HG02678 (cell line): ENCODE measurements at regions not wholly inside any gene's neighbourhood (a gene's known extent, or its start where the extent isn't known, plus 50 kb on each side); places are given as distances from the start of the nearest gene placed in this dataset.
"Not testable (repeated sequence)": the region's sequence is repeated elsewhere in the genome, so short reads cannot be mapped to it uniquely, and the experiment has no call there.

ENCODE experiments used
- ATAC-seq: cut with Tn5 transposase; IDR thresholded peaks from one replicate; pipeline ENCODE4 v1.9.1; 2021; ENCODE audit warnings: mild to moderate bottlenecking, moderate library complexity; ENCODE audit not compliant: unreplicated experiment

DNA sequence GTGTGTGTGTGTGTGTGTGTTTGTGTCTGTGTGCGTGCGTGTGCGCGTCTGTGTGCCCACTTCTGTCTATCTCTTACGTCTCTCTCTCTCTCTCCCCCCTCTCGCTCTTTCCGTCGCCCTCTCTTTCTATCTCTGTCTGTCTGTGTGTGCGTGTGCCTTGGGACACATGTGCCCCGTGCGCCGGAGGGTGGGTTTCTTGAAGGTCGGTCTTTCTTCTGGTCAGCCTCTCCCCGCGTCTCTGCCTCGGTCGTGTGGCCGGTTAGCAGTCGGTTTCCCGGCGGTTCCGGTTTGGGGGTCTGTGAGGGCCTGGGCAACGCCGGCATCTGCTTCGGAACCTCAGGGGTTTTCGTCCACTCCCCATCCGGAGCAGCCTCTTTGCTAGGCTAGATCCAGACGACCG lies 1423.6 kb upstream of the PCDH10 start:
- not testable (repeated sequence) for ATAC-seq

DNA sequence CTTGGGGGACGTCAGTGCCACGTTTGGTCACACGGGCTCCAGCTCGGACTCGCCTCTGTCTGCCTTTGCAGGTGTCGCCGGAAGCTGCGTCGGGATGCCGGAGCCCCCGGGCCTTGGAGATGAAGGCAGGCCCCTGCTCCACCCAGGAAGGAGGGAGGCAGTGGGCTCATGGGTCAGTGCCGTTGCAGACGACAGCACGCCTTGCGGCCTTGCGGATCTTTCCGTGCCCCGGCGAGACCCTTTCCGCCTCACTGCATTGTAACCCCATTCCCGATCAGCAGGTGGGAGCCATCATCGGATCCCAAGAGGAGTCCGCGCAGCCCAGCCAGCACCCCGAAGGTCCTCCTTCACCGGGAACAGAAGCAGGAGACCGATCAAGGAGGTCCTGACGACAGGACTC lies 1422.2 kb upstream of the PCDH10 start:
- ATAC-seq = not testable (repeated sequence)

DNA sequence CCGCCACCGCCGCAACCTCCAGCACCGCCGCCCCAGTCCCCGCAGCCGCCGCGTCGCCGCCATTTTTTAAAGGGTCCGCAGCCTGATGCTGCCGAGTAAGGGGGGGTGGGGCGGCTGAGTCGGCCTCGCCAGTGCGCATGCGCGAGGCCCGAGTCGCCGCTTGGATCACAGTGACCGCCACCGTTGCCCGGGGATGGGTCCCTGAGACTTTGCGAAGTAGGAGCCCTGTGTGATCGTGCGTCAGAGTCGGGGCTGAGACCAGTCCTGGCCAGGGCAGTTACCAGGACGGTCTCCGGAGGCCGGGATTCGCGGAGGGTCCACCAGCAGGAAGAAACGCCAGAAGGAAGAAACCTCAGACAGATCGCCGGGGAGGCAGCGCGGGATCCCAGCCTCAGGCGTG lies 1421.7 kb upstream of the PCDH10 start:
- not testable (repeated sequence) for ATAC-seq

DNA sequence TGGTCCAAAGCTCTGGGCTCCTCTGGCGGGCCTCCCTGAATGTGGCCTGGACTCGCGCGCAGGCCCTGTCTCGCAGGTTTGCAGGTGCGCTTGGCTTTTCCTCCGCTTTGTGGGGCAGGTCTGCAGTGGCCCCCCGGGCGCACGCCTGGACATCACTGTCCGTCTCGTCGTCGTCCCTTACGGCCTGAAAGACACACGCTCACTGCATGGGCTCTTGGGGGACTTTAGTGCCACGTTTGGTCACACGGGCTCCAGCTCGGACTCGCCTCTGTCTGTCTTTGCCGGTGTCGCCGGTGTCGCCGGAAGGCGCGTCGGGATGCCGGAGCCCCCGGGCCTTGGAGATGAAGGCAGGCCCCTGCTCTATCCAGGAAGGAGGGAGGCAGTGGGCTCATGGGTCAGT lies 1419.9 kb upstream of the PCDH10 start:
- ATAC-seq = not testable (repeated sequence)

DNA sequence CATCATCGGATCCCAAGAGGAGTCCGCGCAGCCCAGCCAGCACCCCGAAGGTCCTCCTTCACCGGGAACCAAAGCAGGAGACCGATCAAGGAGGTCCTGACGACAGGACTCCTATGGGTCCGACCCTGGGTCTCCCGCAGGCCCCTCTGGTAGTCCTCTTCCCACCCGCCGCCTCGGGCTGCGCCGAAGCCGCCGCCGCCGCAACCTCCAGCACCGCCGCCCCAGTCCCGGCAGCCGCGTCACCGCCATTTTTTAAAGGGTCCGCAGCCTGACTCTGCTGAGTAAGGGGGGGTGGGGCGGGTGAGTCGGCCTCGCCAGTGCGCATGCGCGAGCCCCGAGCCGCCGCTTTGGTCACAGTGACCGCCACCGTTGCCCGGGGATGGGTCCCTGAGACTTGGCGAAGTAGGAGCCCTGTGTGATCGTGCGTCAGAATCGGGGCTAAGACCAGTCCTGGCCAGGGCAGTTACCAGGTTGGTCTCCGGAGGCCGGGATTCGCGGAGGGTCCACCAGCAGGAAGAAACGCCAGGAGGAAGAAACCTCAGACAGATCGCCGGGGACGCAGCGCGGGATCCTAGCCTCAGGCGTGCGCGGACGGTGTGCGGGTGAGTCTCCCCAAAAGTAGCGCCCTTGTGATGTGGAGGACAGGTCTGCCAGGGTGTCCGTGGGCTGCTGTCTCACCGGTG lies 1419.2 kb upstream of the PCDH10 start:
- ATAC-seq = not testable (repeated sequence)

DNA sequence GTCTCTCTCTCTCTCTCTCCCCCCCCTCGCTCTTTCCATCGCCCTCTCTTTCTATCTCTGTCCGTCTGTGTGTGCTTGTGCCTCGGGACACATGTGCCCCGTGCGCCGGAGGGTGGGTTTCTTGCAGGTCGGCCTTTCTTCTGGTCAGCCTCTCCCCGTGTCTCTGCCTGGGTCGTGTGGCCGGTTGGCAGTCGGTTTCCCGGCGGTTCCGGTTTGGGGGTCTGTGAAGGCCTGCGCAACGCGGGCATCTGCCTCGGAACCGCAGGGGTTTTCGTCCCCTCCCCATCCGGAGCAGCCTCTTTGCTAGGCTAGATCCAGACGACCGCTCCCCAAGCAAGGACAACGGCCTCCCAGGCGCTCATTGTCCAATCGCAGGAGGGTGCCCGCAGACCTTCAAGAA lies 1418.5 kb upstream of the PCDH10 start:
- ATAC-seq = not testable (repeated sequence)

DNA sequence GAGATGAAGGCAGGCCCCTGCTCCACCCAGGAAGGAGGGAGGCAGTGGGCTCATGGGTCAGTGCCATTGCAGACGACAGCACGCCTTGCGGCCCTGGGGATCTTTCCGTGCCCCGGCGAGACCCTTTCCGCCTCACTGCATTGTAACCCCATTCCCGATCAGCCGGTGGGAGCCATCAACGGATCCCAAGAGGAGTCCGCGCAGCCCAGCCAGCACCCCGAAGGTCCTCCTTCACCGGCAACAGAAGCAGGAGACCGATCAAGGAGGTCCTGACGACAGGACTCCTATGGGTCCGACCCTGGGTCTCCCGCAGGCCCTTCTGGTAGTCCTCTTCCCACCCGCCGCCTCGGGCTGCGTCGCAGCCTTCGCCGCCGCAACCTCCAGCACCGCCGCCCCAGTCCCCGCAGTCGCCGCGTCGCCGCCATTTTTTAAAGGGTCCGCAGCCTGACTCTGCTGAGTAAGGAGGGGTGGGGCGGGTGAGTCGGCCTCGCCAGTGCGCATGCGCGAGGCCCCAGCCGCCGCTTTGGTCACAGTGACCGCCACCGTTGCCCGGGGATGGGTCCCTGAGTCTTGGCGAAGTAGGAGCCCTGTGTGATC lies 1417.0 kb upstream of the PCDH10 start:
- ATAC-seq = not testable (repeated sequence)

DNA sequence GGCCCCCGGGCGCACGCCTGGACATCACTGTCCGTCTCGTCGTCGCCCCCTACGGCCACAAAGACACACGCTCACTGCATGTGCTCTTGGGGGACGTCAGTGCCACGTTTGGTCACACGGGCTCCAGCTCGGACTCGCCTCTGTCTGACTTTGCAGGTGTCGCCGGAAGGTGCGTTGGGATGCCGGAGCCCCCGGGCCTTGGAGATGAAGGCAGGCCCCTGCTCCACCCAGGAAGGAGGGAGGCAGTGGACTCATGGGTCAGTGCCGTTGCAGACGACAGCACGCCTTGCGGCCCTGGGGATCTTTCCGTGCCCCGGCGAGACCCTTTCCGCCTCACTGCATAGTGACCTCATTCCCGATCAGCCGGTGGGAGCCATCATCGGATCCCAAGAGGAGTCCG lies 1414.8 kb upstream of the PCDH10 start:
- not testable (repeated sequence) for ATAC-seq

DNA sequence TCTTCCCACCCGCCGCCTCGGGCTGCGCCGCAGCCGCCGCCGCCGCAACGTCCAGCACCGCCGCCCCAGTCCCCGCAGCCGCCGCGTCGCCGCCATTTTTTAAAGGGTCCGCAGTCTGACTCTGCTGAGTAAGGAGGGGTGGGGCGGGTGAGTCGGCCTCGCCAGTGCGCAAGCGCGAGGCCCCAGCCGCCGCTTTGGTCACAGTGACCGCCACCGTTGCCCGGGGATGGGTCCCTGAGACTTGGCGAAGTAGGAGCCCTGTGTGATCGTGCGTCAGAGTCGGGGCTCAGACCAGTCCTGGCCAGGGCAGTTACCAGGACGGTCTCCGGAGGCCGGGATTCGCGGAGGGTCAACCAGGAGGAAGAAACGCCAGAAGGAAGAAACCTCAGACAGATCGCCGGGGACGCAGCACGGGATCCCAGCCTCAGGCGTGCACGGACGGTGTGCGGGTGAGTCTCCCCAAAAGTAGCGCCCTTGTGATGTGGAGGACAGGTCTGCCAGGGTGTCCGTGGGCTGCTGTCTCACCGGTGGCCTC lies 1414.2 kb upstream of the PCDH10 start:
- not testable (repeated sequence) for ATAC-seq

DNA sequence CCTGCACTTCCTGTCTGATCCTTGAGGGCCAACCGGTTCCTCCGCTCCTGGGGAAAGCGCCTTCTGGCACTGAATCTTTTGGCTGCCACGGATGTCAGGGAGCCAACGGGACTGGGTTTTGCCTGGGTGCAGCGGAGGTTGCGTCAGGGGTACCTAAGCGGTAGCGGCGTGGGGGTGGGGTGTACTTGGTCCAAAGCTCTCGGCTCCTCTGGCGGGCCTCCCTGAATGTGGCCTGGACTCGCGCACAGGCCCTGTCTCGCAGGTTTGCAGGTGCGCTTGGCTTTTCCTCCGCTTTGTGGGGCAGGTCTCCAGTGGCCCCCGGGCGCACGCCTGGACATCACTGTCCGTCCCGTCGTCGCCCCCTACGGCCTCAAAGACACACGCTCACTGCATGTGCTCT lies 1410.1 kb upstream of the PCDH10 start:
- not testable (repeated sequence) for ATAC-seq

DNA sequence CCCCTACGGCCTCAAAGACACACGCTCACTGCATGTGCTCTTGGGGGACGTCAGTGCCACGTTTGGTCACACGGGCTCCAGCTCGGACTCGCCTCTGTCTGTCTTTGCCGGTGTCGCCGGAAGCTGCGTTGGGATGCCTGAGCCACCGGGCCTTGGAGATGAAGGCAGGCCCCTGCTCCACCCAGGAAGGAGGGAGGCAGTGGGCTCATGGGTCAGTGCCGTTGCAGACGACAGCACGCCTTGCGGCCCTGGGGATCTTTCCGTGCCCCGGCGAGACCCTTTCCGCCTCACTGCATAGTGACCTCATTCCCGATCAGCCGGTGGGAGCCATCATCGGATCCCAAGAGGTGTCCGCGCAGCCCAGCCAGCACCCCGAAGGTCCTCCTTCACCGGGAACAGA lies 1407.3 kb upstream of the PCDH10 start:
- not testable (repeated sequence) for ATAC-seq

DNA sequence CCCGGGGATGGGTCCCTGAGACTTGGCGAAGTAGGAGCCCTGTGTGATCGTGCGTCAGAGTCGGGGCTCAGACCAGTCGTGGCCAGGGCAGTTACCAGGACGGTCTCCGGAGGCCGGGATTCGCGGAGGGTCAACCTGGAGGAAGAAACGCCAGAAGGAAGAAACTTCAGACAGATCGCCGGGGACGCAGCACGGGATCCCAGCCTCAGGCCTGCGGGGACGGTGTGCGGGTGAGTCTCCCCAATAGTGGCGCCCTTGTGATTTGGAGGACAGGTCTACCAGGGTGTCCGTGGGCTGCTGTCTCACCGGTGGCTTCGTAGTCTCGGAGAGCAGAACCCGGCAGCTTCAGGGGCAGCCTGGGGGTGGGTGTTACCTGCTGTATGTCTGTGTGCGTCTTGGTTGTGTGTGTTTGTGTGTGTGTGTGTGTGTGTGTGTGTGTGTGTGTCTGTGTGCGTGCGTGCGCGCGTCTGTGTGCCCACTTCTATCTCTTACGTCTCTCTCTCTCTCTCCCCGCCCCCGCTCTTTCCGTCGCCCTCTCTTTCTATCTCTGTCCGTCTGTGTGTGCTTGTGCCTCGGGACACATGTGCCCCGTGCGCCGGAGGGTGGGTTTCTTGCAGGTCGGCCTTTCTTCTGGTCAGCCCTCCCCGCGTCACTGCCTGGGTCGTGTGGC lies 1406.4 kb upstream of the PCDH10 start:
- not testable (repeated sequence) for ATAC-seq

DNA sequence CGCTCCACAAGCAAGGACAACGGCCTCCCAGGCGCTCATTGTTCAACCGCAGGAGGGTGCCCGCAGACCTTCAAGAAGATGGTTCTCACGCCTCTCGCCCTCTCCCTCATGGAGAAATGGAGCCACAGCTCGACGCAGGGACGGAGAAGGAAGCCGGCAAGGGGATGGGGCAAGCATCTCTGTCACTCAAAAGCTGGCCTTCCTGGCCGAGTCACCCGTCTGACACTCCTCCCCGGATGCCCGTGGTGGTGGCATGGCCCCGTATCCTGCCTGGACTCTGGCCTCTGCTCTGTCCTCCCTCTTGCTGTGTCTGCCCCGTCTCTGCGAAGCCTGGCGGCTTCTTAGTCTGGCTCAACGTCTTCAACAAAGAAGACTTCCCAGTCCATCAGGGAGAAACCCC lies 1405.7 kb upstream of the PCDH10 start:
- not testable (repeated sequence) for ATAC-seq

DNA sequence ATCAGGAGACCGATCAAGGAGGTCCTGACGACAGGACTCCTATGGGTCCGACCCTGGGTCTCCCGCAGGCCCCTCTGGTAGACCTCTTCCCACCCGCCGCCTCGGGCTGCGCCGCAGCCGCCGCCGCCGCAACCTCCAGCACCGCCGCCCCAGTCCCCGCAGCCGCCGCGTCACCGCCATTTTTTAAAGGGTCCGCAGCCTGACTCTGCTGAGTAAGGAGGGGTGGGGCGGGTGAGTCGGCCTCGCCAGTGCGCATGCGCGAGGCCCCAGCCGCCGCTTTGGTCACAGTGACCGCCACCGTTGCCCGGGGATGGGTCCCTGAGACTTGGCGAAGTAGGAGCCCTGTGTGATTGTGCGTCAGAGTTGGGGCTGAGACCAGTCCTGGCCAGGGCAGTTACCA lies 1401.9 kb upstream of the PCDH10 start:
- ATAC-seq = not testable (repeated sequence)

DNA sequence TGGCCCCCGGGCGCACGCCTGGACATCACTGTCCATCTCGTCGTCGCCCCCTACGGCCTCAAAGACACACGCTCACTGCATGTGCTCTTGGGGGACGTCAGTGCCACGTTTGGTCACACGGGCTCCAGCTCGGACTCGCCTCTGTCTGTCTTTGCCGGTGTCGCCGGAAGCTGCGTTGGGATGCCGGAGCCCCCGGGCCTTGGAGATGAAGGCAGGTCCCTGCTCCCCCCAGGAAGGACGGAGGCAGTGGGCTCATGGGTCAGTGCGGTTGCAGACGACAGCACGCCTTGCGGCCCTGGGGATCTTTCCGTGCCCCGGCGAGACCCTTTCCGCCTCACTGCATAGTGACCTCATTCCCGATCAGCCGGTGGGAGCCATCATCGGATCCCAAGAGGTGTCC lies 1399.9 kb upstream of the PCDH10 start:
- not testable (repeated sequence) for ATAC-seq

DNA sequence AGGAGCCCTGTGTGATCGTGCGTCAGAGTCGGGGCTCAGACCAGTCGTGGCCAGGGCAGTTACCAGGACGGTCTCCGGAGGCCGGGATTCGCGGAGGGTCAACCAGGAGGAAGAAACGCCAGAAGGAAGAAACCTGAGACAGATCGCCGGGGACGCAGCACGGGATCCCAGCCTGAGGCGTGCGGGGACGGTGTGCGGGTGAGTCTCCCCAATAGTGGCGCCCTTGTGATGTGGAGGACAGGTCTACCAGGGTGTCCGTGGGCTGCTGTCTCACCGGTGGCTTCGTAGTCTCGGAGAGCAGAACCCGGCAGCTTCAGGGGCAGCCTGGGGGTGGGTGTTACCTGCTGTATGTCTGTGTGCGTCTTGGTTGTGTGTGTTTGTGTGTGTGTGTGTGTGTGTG lies 1399.1 kb upstream of the PCDH10 start:
- not testable (repeated sequence) for ATAC-seq

DNA sequence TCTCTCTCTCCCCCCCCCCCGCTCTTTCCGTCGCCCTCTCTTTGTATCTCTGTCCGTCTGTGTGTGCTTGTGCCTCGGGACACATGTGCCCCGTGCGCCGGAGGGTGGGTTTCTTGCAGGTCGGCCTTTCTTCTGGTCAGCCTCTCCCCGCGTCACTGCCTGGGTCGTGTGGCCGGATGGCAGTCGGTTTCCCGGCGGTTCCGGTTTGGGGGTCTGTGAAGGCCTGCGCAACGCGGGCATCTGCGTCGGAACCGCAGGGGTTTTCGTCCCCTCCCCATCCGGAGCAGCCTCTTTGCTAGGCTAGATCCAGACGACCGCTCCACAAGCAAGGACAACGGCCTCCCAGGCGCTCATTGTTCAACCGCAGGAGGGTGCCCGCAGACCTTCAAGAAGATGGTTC lies 1398.6 kb upstream of the PCDH10 start:
- ATAC-seq = not testable (repeated sequence)

DNA sequence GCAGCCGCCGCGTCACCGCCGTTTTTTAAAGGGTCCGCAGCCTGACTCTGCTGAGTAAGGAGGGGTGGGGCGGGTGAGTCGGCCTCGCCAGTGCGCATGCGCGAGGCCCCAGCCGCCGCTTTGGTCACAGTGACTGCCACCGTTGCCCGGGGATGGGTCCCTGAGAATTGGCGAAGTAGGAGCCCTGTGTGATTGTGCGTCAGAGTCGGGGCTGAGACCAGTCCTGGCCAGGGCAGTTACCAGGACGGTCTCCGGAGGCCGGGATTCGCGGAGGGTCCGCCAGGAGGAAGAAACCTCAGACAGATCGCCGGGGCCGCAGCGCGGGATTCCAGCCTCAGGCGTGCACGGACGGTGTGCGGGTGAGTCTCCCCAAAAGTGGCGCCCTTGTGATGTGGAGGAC lies 1386.9 kb upstream of the PCDH10 start:
- not testable (repeated sequence) for ATAC-seq

DNA sequence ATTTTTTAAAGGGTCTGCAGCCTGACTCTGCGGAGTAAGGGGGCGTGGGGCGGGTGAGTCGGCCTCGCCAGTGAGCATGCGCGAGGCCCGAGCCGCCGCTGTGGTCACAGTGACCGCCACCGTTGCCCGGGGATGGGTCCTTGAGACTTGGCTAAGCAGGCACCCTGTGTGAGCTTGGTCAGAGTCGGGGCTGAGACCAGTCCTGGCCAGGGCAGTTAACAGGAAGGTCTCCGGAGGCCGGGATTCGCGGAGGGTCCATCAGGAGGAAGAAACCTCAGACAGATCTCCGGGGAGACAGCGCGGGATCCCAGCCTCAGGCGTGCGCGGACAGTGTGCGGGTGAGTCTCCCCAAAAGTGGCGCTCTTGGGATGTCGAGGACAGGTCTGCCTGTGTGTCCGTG lies 1384.4 kb upstream of the PCDH10 start:
- ATAC-seq = no peak

DNA sequence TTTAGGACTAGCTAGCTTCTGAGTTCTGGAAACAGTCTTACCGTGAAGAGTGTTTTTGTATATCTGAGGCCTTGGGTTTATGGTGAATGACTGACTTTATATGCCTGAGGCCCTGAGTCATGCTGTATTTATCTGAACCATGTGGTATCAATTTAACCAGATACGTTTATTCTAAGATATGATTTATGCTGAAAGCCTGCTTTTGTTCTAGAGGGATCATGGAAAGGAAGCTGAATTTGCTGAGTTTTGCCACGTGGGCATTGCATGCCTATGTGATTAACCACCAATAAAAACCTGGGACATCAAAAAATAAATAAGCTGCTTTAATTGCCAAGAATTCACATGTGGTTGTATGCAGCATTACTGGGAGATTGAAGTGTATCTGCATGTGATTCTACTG lies 1374.7 kb upstream of the PCDH10 start:
- ATAC-seq = not testable (repeated sequence)

DNA sequence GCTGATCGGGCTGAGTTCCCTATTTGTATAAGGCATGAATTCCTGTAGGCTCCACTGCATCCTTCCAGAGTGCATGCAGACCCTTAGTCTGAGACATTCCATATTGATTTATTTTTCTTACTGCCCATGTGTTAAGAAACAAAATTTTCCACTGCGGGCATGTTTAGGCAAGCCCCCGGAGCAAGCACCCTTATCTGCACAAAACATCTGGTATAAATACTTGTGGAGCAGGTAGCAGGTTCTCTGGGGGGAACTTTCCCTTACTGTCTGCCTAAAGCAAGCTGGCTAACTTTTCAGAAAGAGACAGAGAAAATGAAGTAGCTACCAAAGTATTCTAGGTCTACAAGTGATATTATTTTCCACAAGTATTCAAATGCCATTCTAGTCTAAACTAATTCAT lies 1338.5 kb upstream of the PCDH10 start:
- not testable (repeated sequence) for ATAC-seq
